ENCODE measurements at regions not wholly inside any gene's neighbourhood (a gene's known extent, or its start where the extent isn't known, plus 50 kb on each side); places are given as distances from the start of the nearest gene placed in this dataset.

GRCh38 chr18:33924576-33924975, 300.1 kb downstream of the NOL4 start:
- no peak overlapping the region for H3K27ac Mint-ChIP-seq
- H3K9me3 Mint-ChIP-seq: peaks cover 1% of the 10 kb centered on the region
- H3K4me3 Mint-ChIP-seq: no peak overlapping the region
- CTCF ChIA-PET: no interaction called here
- H3K27me3 Mint-ChIP-seq (ENCODE audit: low read depth): no peaks in the 10 kb centered on the region
- no peaks in the 10 kb centered on the region for H3K4me1 Mint-ChIP-seq (ENCODE audit: low read depth)
- intact Hi-C loops (cut with micrococcal nuclease): no loop called here
- H3K36me3 Mint-ChIP-seq (ENCODE audit: low read depth): no peaks in the 10 kb centered on the region
- DNase-seq: no peak

GRCh38 chr18:33923980-33924379, 300.7 kb downstream of the NOL4 start:
- CTCF ChIA-PET: no interaction called here
- intact Hi-C loops (cut with micrococcal nuclease): no loop called here
- peaks cover 1% of the 10 kb centered on the region for H3K9me3 Mint-ChIP-seq
- no peaks in the 10 kb centered on the region for H3K36me3 Mint-ChIP-seq (ENCODE audit: low read depth)
- H3K4me1 Mint-ChIP-seq (ENCODE audit: low read depth): no peaks in the 10 kb centered on the region
- H3K27ac Mint-ChIP-seq: no peak overlapping the region
- DNase-seq: no peak
- no peak overlapping the region for H3K4me3 Mint-ChIP-seq
- no peaks in the 10 kb centered on the region for H3K27me3 Mint-ChIP-seq (ENCODE audit: low read depth)

- no peak for DNase-seq
- Mint-ChIP-seq H3K27ac (no peak overlapping the region), H3K36me3 (ENCODE audit: low read depth) (no peaks in the 10 kb centered on the region), H3K27me3 (ENCODE audit: low read depth) (no peaks in the 10 kb centered on the region), H3K9me3 (peaks cover 7% of the 10 kb centered on the region), H3K4me1 (ENCODE audit: low read depth) (no peaks in the 10 kb centered on the region), H3K4me3 (no peak overlapping the region)
- CTCF ChIA-PET: no interaction called here
- intact Hi-C loops (cut with micrococcal nuclease): no loop called here
Measured at GRCh38 chr18:33918571-33918970, 306.1 kb downstream of the NOL4 start.

- Mint-ChIP-seq H3K27me3 (ENCODE audit: low read depth) (no peaks in the 10 kb centered on the region), H3K36me3 (ENCODE audit: low read depth) (no peaks in the 10 kb centered on the region), H3K4me3 (no peak overlapping the region), H3K4me1 (ENCODE audit: low read depth) (no peaks in the 10 kb centered on the region), H3K9me3 (peaks cover 8% of the 10 kb centered on the region), H3K27ac (no peak overlapping the region)
- CTCF ChIA-PET: interaction anchor here (0.6 kb wide), 1 partner anchor 307 kb away, joined by 3 read pairs; no protein-coding TSS in a partner anchor
- intact Hi-C loops (cut with micrococcal nuclease): no loop called here
- no peak for DNase-seq
Measured at GRCh38 chr18:33916200-33916599, 308.5 kb downstream of the NOL4 start.

- Mint-ChIP-seq H3K27me3 (ENCODE audit: low read depth) (no peaks in the 10 kb centered on the region), H3K27ac (no peak overlapping the region), H3K9me3 (peaks cover 11% of the 10 kb centered on the region), H3K4me1 (ENCODE audit: low read depth) (no peaks in the 10 kb centered on the region), H3K36me3 (ENCODE audit: low read depth) (no peaks in the 10 kb centered on the region), H3K4me3 (no peak overlapping the region)
- CTCF ChIA-PET: no interaction called here
- intact Hi-C loops (cut with micrococcal nuclease): no loop called here
- no peak for DNase-seq
Measured at GRCh38 chr18:33914399-33914798, 310.3 kb downstream of the NOL4 start.

- H3K4me1 Mint-ChIP-seq (ENCODE audit: low read depth): no peaks in the 10 kb centered on the region
- DNase-seq: no peak
- no peak overlapping the region for H3K27ac Mint-ChIP-seq
- peaks cover 24% of the 10 kb centered on the region for H3K9me3 Mint-ChIP-seq
- H3K36me3 Mint-ChIP-seq (ENCODE audit: low read depth): no peaks in the 10 kb centered on the region
- CTCF ChIA-PET: no interaction called here
- no peak overlapping the region for H3K4me3 Mint-ChIP-seq
- no peaks in the 10 kb centered on the region for H3K27me3 Mint-ChIP-seq (ENCODE audit: low read depth)
- intact Hi-C loops (cut with micrococcal nuclease): no loop called here
Measured at GRCh38 chr18:33906046-33906445, 318.7 kb downstream of the NOL4 start.

- no peak overlapping the region for H3K4me3 Mint-ChIP-seq
- intact Hi-C loops (cut with micrococcal nuclease): no loop called here
- H3K27me3 Mint-ChIP-seq (ENCODE audit: low read depth): no peaks in the 10 kb centered on the region
- no peaks in the 10 kb centered on the region for H3K36me3 Mint-ChIP-seq (ENCODE audit: low read depth)
- peaks cover 28% of the 10 kb centered on the region for H3K9me3 Mint-ChIP-seq
- no peak for DNase-seq
- H3K4me1 Mint-ChIP-seq (ENCODE audit: low read depth): no peaks in the 10 kb centered on the region
- no peak overlapping the region for H3K27ac Mint-ChIP-seq
- CTCF ChIA-PET: no interaction called here
Measured at GRCh38 chr18:33901894-33902512, 322.7 kb downstream of the NOL4 start.

- H3K27ac Mint-ChIP-seq: no peak overlapping the region
Measured at GRCh38 chr18:33900638-33901037, 322.6 kb downstream of the ASXL3 start.

GRCh38 chr18:33898427-33898826, 320.4 kb downstream of the ASXL3 start:
- Mint-ChIP-seq H3K27me3 (ENCODE audit: low read depth) (no peaks in the 10 kb centered on the region), H3K9me3 (peaks cover 26% of the 10 kb centered on the region), H3K36me3 (ENCODE audit: low read depth) (no peaks in the 10 kb centered on the region), H3K4me1 (ENCODE audit: low read depth) (no peaks in the 10 kb centered on the region), H3K4me3 (no peak overlapping the region), H3K27ac (no peak overlapping the region)
- CTCF ChIA-PET: no interaction called here
- no peak for DNase-seq
- intact Hi-C loops (cut with micrococcal nuclease): no loop called here

More at GRCh38 chr18:33900638-33901037, 322.6 kb downstream of the ASXL3 start:
- H3K36me3 Mint-ChIP-seq (ENCODE audit: low read depth): no peaks in the 10 kb centered on the region
- DNase-seq: no peak
- H3K4me3 Mint-ChIP-seq: no peak overlapping the region
- CTCF ChIA-PET: no interaction called here
- no peaks in the 10 kb centered on the region for H3K27me3 Mint-ChIP-seq (ENCODE audit: low read depth)
- intact Hi-C loops (cut with micrococcal nuclease): no loop called here
- H3K4me1 Mint-ChIP-seq (ENCODE audit: low read depth): no peaks in the 10 kb centered on the region
- H3K9me3 Mint-ChIP-seq: peaks cover 30% of the 10 kb centered on the region

GRCh38 chr18:33878213-33878612, 300.2 kb downstream of the ASXL3 start:
- DNase-seq: no peak

GRCh38 chr18:33875029-33875565, 297.1 kb downstream of the ASXL3 start:
- DNase-seq: no peak
- Mint-ChIP-seq H3K36me3 (ENCODE audit: low read depth) (no peaks in the 10 kb centered on the region), H3K9me3 (peaks cover 4% of the 10 kb centered on the region), H3K27ac (no peak overlapping the region), H3K4me1 (ENCODE audit: low read depth) (no peaks in the 10 kb centered on the region), H3K27me3 (ENCODE audit: low read depth) (no peaks in the 10 kb centered on the region), H3K4me3 (no peak overlapping the region)
- CTCF ChIA-PET: no interaction called here
- intact Hi-C loops (cut with micrococcal nuclease): no loop called here

More at GRCh38 chr18:33878213-33878612, 300.2 kb downstream of the ASXL3 start:
- Mint-ChIP-seq H3K27me3 (ENCODE audit: low read depth) (no peaks in the 10 kb centered on the region), H3K9me3 (peaks cover 5% of the 10 kb centered on the region), H3K36me3 (ENCODE audit: low read depth) (no peaks in the 10 kb centered on the region), H3K4me1 (ENCODE audit: low read depth) (no peaks in the 10 kb centered on the region), H3K4me3 (no peak overlapping the region), H3K27ac (no peak overlapping the region)
- CTCF ChIA-PET: no interaction called here
- intact Hi-C loops (cut with micrococcal nuclease): no loop called here

- no peaks in the 10 kb centered on the region for H3K36me3 Mint-ChIP-seq (ENCODE audit: low read depth)
- no peaks in the 10 kb centered on the region for H3K27me3 Mint-ChIP-seq (ENCODE audit: low read depth)
- H3K4me1 Mint-ChIP-seq (ENCODE audit: low read depth): no peaks in the 10 kb centered on the region
- no peak overlapping the region for H3K27ac Mint-ChIP-seq
- no peak overlapping the region for H3K4me3 Mint-ChIP-seq
- peaks cover 4% of the 10 kb centered on the region for H3K9me3 Mint-ChIP-seq
- CTCF ChIA-PET: no interaction called here
- no peak for DNase-seq
- intact Hi-C loops (cut with micrococcal nuclease): no loop called here
Measured at GRCh38 chr18:33873112-33873511, 295.1 kb downstream of the ASXL3 start.

- no peak overlapping the region for H3K27ac Mint-ChIP-seq
- CTCF ChIA-PET: no interaction called here
- peaks cover 2% of the 10 kb centered on the region for H3K9me3 Mint-ChIP-seq
- no peaks in the 10 kb centered on the region for H3K4me1 Mint-ChIP-seq (ENCODE audit: low read depth)
- H3K27me3 Mint-ChIP-seq (ENCODE audit: low read depth): no peaks in the 10 kb centered on the region
- intact Hi-C loops (cut with micrococcal nuclease): no loop called here
- H3K4me3 Mint-ChIP-seq: no peak overlapping the region
- no peak for DNase-seq
- H3K36me3 Mint-ChIP-seq (ENCODE audit: low read depth): no peaks in the 10 kb centered on the region
Measured at GRCh38 chr18:33871363-33872025, 293.5 kb downstream of the ASXL3 start.

Data from activated naive CD4-positive, alpha-beta T cell treated with anti-CD3 and anti-CD28 coated beads for 36 hours (primary cell).